H1 (cell line): ENCODE measurements at regions not wholly inside any gene's neighbourhood (a gene's known extent, or its start where the extent isn't known, plus 50 kb on each side); places are given as distances from the start of the nearest gene placed in this dataset.

ENCODE experiments used
- CTCF ChIA-PET: fragments of 300-600 bp; sonication (Branson Sonifier 250); formaldehyde crosslinking; loops from one replicate; lab custom pipeline; 2021; ENCODE audit not compliant: partially characterized antibody; lab: Charles Lee
- POLR2A ChIA-PET: fragments of 300-600 bp; sonication (Branson Sonifier 250); formaldehyde crosslinking; loops from one replicate; lab custom pipeline; 2021; ENCODE audit warnings: inconsistent platforms; ENCODE audit not compliant: partially characterized antibody; lab: Charles Lee
- DNase-seq, 2 experiments: peaks; one replicate each; pipeline versions ENCODE4 v3.0.0 to v3.0.0-alpha.2; 2010 to 2022; ENCODE audit warnings: low spot score in 2 of 2, low read depth in 1 of 2, mixed read lengths in 1 of 2
- FAIRE-seq: peaks from 2 replicates; lab custom pipeline; 2011; peaks lifted over from hg19 to GRCh38; lab: Jason Lieb, UNC
- H2AFZ ChIP-seq: 2 replicates; pipeline ENCODE4 v1.8.1; 2012; ENCODE audit warnings: low read length, inconsistent platforms
- H2AK5ac ChIP-seq: 2 replicates; pipeline ENCODE4 v1.6.1; 2013; ENCODE audit warnings: low read depth, low read length
- H2BK120ac ChIP-seq: replicated peaks from 2 replicates; pipeline ENCODE3; 2013; ENCODE audit warnings: low read depth, low read length, inconsistent platforms
- H2BK12ac ChIP-seq: 2 replicates; pipeline ENCODE4 v1.6.1; 2013; ENCODE audit warnings: low read depth, low read length
- H2BK15ac ChIP-seq: 2 replicates; pipeline ENCODE4 v1.6.1; 2013; ENCODE audit warnings: low read length
- H2BK20ac ChIP-seq: 2 replicates; pipeline ENCODE4 v1.6.1; 2013; ENCODE audit warnings: low read length
- H2BK5ac ChIP-seq: 2 replicates; pipeline ENCODE4 v1.6.1; 2013; ENCODE audit warnings: low read depth, low read length
- H3K14ac ChIP-seq: 2 replicates; pipeline ENCODE4 v1.6.1; 2013; ENCODE audit warnings: inconsistent platforms; ENCODE audit not compliant: insufficient read length
- H3K18ac ChIP-seq: 2 replicates; pipeline ENCODE4 v1.6.1; 2013; ENCODE audit warnings: low read length; ENCODE audit errors: extremely low read depth
- H3K23ac ChIP-seq: 2 replicates; pipeline ENCODE4 v1.6.1; 2013; ENCODE audit warnings: inconsistent platforms; ENCODE audit not compliant: insufficient read length
- H3K23me2 ChIP-seq: 2 replicates; pipeline ENCODE4 v1.6.1; 2013; ENCODE audit warnings: low read depth, low read length
- H3K27ac ChIP-seq: 2 replicates; pipeline ENCODE4 v1.6.1; 2011; ENCODE audit warnings: low read depth, low read length, inconsistent platforms
- H3K27me3 ChIP-seq, 4 experiments: replicated peaks in 1 of 4; 1 replicate in 1 of 4; 2 replicates in 3 of 4; pipeline versions ENCODE4 v1.6.1 to v1.8.1; 2011 to 2013; ENCODE audit warnings: low read length in 3 of 4, mild to moderate bottlenecking in 3 of 4, inconsistent platforms in 2 of 4, mixed read lengths in 2 of 4, moderate library complexity in 1 of 4; ENCODE audit not compliant: control insufficient read depth in 3 of 4, insufficient read depth in 3 of 4; ENCODE audit errors: extremely low read depth in 1 of 4
- H3K36me3 ChIP-seq, 4 experiments: 2 replicates each; pipeline versions ENCODE4 v1.6.1 to v1.8.1; 2011 to 2013; ENCODE audit warnings: mild to moderate bottlenecking in 4 of 4, low read length in 3 of 4, moderate library complexity in 2 of 4, control low read depth in 1 of 4, inconsistent platforms in 1 of 4; ENCODE audit not compliant: insufficient read depth in 4 of 4, control insufficient read depth in 2 of 4
- H3K4ac ChIP-seq: replicated peaks from 2 replicates; pipeline ENCODE3; 2013; ENCODE audit warnings: low read length, low read depth, mixed read lengths, inconsistent platforms; ENCODE audit not compliant: insufficient read length
- H3K4me1 ChIP-seq, 4 experiments: replicated peaks in 1 of 4; 1 replicate in 1 of 4; 2 replicates in 3 of 4; pipeline versions ENCODE4 v1.6.1 to v1.8.1; 2011 to 2013; ENCODE audit warnings: low read length in 3 of 4, inconsistent platforms in 2 of 4, mixed read lengths in 1 of 4; ENCODE audit not compliant: insufficient read depth in 4 of 4, control insufficient read depth in 3 of 4
- H3K4me2 ChIP-seq, 2 experiments: 2 replicates each; pipeline versions ENCODE4 v1.6.1 to v1.8.1; 2011 to 2013; ENCODE audit warnings: low read depth in 2 of 2, low read length in 2 of 2, control low read depth in 1 of 2, inconsistent platforms in 1 of 2, mild to moderate bottlenecking in 1 of 2; ENCODE audit not compliant: insufficient read depth in 1 of 2
- H3K4me3 ChIP-seq, 4 experiments: fragments of 200-600, 300-600 bp in 1 of 4; sonication (generic), shearing (Covaris generic), sonication (Bioruptor Twin) in 1 of 4; 2 replicates each; pipeline versions ENCODE4 v1.5.1 to v1.8.1; 2011 to 2016; ENCODE audit warnings: low read length in 4 of 4, low read depth in 3 of 4, control low read depth in 2 of 4, inconsistent platforms in 2 of 4, mild to moderate bottlenecking in 2 of 4, mixed read lengths in 1 of 4, moderate library complexity in 1 of 4; ENCODE audit not compliant: insufficient read depth in 2 of 4; ENCODE audit errors: extremely low read depth in 1 of 4
- H3K56ac ChIP-seq: replicated peaks from 2 replicates; pipeline ENCODE3; 2013; ENCODE audit warnings: low read depth, mild to moderate bottlenecking, mixed read lengths, low read length, inconsistent platforms; ENCODE audit not compliant: insufficient read length
- H3K79me1 ChIP-seq: 2 replicates; pipeline ENCODE4 v1.6.1; 2013; ENCODE audit warnings: low read depth, low read length, control low read depth
- H3K79me2 ChIP-seq, 2 experiments: 2 replicates each; pipeline versions ENCODE4 v1.6.1 to v1.8.1; 2012 to 2013; ENCODE audit warnings: low read length in 2 of 2, mild to moderate bottlenecking in 2 of 2, inconsistent platforms in 1 of 2; ENCODE audit not compliant: insufficient read depth in 2 of 2, control insufficient read depth in 1 of 2
- H3K9ac ChIP-seq, 4 experiments: replicated peaks in 1 of 4; 1 replicate in 1 of 4; 2 replicates in 3 of 4; pipeline versions ENCODE4 v1.6.1 to v1.8.1; 2011 to 2013; ENCODE audit warnings: low read depth in 3 of 4, low read length in 3 of 4, control low read depth in 2 of 4, mild to moderate bottlenecking in 2 of 4, moderate library complexity in 2 of 4, inconsistent platforms in 1 of 4; ENCODE audit errors: extremely low read depth in 1 of 4
- H3K9me3 ChIP-seq, 2 experiments: 2 replicates each; pipeline versions ENCODE4 v1.6.1 to v1.8.1; 2012 to 2013; ENCODE audit warnings: mild to moderate bottlenecking in 2 of 2, moderate library complexity in 2 of 2, control low read depth in 1 of 2, inconsistent platforms in 1 of 2, low read depth in 1 of 2, low read length in 1 of 2, mixed read lengths in 1 of 2; ENCODE audit not compliant: insufficient read depth in 2 of 2
- H4K20me1 ChIP-seq, 2 experiments: replicated peaks in 1 of 2; 2 replicates each; pipeline versions ENCODE3 to v1.8.1; 2011 to 2013; ENCODE audit warnings: inconsistent platforms in 2 of 2, low read length in 2 of 2, mild to moderate bottlenecking in 1 of 2; ENCODE audit not compliant: insufficient read depth in 2 of 2, control insufficient read depth in 1 of 2
- H4K5ac ChIP-seq: 2 replicates; pipeline ENCODE4 v1.6.1; 2013; ENCODE audit warnings: low read length, low read depth, mixed read lengths, inconsistent platforms; ENCODE audit not compliant: insufficient read length
- H4K8ac ChIP-seq: 2 replicates; pipeline ENCODE4 v1.8.0; 2013; ENCODE audit warnings: mild to moderate bottlenecking, moderate library complexity, low read length, inconsistent platforms; ENCODE audit not compliant: insufficient read depth; ENCODE audit errors: extremely low read depth
- H4K91ac ChIP-seq: replicated peaks from 2 replicates; pipeline ENCODE3; 2013; ENCODE audit warnings: low read length, mixed read lengths, inconsistent platforms; ENCODE audit not compliant: insufficient read length
- ATF2 ChIP-seq: IDR thresholded peaks from 2 replicates; pipeline ENCODE4 v1.6.1; 2012; ENCODE audit warnings: low read length, inconsistent platforms
- BRCA1 ChIP-seq: IDR thresholded peaks from 2 replicates; pipeline ENCODE4 v1.6.1; 2012; ENCODE audit warnings: low read depth, low read length, improper control_type of control experiment
- CBX5 ChIP-seq: fragments of 300-800, 300-1000 bp; sonication (generic); IDR thresholded peaks from 2 replicates; pipeline ENCODE4 v1.7.1; 2016; ENCODE audit warnings: antibody characterized with exemption, low read length, low read depth
- POLR2A ChIP-seq, 2 experiments: IDR thresholded peaks; 1 replicate in 1 of 2; 2 replicates in 1 of 2; pipeline ENCODE4 v1.6.1; 2011; ENCODE audit warnings: low read depth in 2 of 2, low read length in 2 of 2, mild to moderate bottlenecking in 2 of 2; ENCODE audit errors: control extremely low read depth in 1 of 2
- POLR2AphosphoS5 ChIP-seq: IDR thresholded peaks from 2 replicates; pipeline ENCODE4 v1.6.1; 2011; ENCODE audit warnings: low read depth, low read length
- RNF2 ChIP-seq: fragments of 200-900, 300-1000 bp; sonication (generic); IDR thresholded peaks from 2 replicates; pipeline ENCODE4 v1.7.1; 2016; ENCODE audit warnings: borderline replicate concordance, low read depth, mild to moderate bottlenecking, antibody characterized with exemption, low read length; ENCODE audit not compliant: poor library complexity, severe bottlenecking; ENCODE audit errors: missing control alignments
- RXRA ChIP-seq: IDR thresholded peaks from 2 replicates; pipeline ENCODE4 v1.6.1; 2011; ENCODE audit warnings: low read depth, mild to moderate bottlenecking, low read length, moderate library complexity; ENCODE audit not compliant: insufficient read depth
- SIN3A ChIP-seq, 2 experiments: IDR thresholded peaks in 1 of 2; conservative IDR thresholded peaks in 1 of 2; 2 replicates each; pipeline ENCODE4 v1.6.1; 2011 to 2012; ENCODE audit warnings: low read length in 2 of 2, improper control_type of control experiment in 1 of 2, low read depth in 1 of 2, mild to moderate bottlenecking in 1 of 2
- SRF ChIP-seq: IDR thresholded peaks from 2 replicates; pipeline ENCODE4 v1.6.1; 2011; ENCODE audit warnings: mild to moderate bottlenecking, low read depth, low read length, moderate library complexity
- TAF7 ChIP-seq: optimal IDR thresholded peaks from 2 replicates; pipeline ENCODE3; 2011; ENCODE audit warnings: low read depth, mild to moderate bottlenecking, inconsistent platforms, low read length, moderate library complexity, borderline replicate concordance
- TBP ChIP-seq: IDR thresholded peaks from 2 replicates; pipeline ENCODE4 v1.6.1; 2011; ENCODE audit warnings: low read depth, low read length, improper control_type of control experiment
- YY1 ChIP-seq: IDR thresholded peaks from 2 replicates; pipeline ENCODE4 v1.6.1; 2011; ENCODE audit warnings: low read depth, mild to moderate bottlenecking, low read length
- WGBS, 2 experiments: shearing (Covaris generic) in 1 of 2; methylation state at CpG; one replicate each; pipeline versions ENCODE4 v1.1.6 to v1.1.7; 2013 to 2015; ENCODE audit warnings: low lambda C conversion rate in 2 of 2, mixed read lengths in 2 of 2, inconsistent platforms in 1 of 2, low coverage in 1 of 2, missing lambda C conversion rate in 1 of 2; ENCODE audit not compliant: insufficient replicate concordance in 2 of 2, insufficient coverage in 1 of 2, insufficient read length in 1 of 2; ENCODE audit errors: extremely low coverage in 1 of 2, missing lambda C conversion rate in 1 of 2; 5-methylcytosine and 5-hydroxymethylcytosine counted together

- no peak overlapping the region for H3K23ac ChIP-seq
- no peak for TF ChIP-seq CBX5
- TF ChIP-seq POLR2AphosphoS5, result no peak
- TF ChIP-seq TAF7, result no peak
- no peak for TF ChIP-seq BRCA1
- TF ChIP-seq SIN3A (conservative IDR thresholded peaks at IDR 0.05 in 1 of 2, IDR thresholded peaks at IDR 0.05 in 1 of 2; ENCODE audit: low read depth in 1 of 2, low read length in 2 of 2), result no peak
- TF ChIP-seq RXRA, result no peak
- no peak for TF ChIP-seq POLR2A (IDR thresholded peaks at IDR 0.05; ENCODE audit: control extremely low read depth in 1 of 2, low read depth in 2 of 2, low read length in 2 of 2)
- TF ChIP-seq SRF, result no peak
- TF ChIP-seq YY1, result no peak
- no peak for TF ChIP-seq TBP
- no peak for TF ChIP-seq RNF2
- TF ChIP-seq ATF2, result no peak
These were observed 80.1 kb upstream of the PFKP start for GRCh38 chr10:2987185-2987768.

More at GRCh38 chr10:2987185-2987768, 80.1 kb upstream of the PFKP start:
- Histone ChIP-seq H3K56ac (no peak overlapping the region), H3K4me1 (peaks cover 0 to 4% (median 1%) of the 10 kb centered on the region in 4 experiments; a peak in 2 of 7 replicates), H4K91ac (no peak overlapping the region), H2BK120ac (no peak overlapping the region), H3K36me3 (no peaks in the 10 kb centered on the region), H3K18ac (no peak overlapping the region), H3K79me1 (no peaks in the 10 kb centered on the region), H2BK20ac (no peak overlapping the region), H3K27ac (no peak overlapping the region), H3K4me3 (no peak overlapping the region), H3K9ac (no peak overlapping the region), H3K9me3 (peaks cover 3 to 5% of the 10 kb centered on the region in 2 experiments; a peak in 1 of 4 replicates), H3K14ac (no peak overlapping the region), H3K4ac (no peak overlapping the region), H3K23me2 (no peaks in the 10 kb centered on the region), H3K79me2 (no peaks in the 10 kb centered on the region), H2BK15ac (no peak overlapping the region), H2AFZ (no peak overlapping the region), H2BK12ac (no peak overlapping the region), H3K4me2 (no peak overlapping the region), H4K20me1 (no peaks in the 10 kb centered on the region), H2AK5ac (no peak overlapping the region; the same call in 1 of the 2 replicates), H2BK5ac (no peak overlapping the region), H3K27me3 (no peaks in the 10 kb centered on the region), H4K8ac (no peak overlapping the region), H4K5ac (no peak overlapping the region)
- 12% methylated on average over 2 of the region's 2 CpGs; no CpG with 5 or more reads in 1 of the 2 experiments for WGBS, 2 experiments
- ChIA-PET CTCF (no interaction called here), POLR2A (interaction anchor here (1.3 kb wide), 1 partner anchor 81 kb away, joined by 3 read pairs; no protein-coding TSS in a partner anchor)
- no peak for FAIRE-seq
- DNase-seq, result no peak
